HEK293T (cell line): ENCODE measurements at regions not wholly inside any gene's neighbourhood (a gene's known extent, or its start where the extent isn't known, plus 50 kb on each side); places are given as distances from the start of the nearest gene placed in this dataset.

Experiments used
- CTCF ChIA-PET: fragments of 350-600 bp; formaldehyde crosslinking; extraction: SDS; loops from one replicate; lab custom pipeline; 2021; ENCODE audit warnings: antibody characterized with exemption, inconsistent platforms; lab: Yijun Ruan, JAX
- POLR2A ChIA-PET: fragments of 350-600 bp; formaldehyde crosslinking; extraction: SDS; loops from one replicate; lab custom pipeline; 2020; ENCODE audit warnings: antibody characterized with exemption, inconsistent platforms; lab: Yijun Ruan, JAX
- DNase-seq: peaks from one replicate; pipeline ENCODE4 v3.0.0; 2012; ENCODE audit warnings: mixed read lengths; ENCODE audit errors: extremely low spot score
- ARNT ChIP-seq: fragments of 450-650 bp; IDR thresholded peaks from 2 replicates; pipeline ENCODE4 v1.6.1; 2017; ENCODE audit warnings: mild to moderate bottlenecking
- BHLHE40 ChIP-seq: fragments of 450-650 bp; IDR thresholded peaks from 2 replicates; pipeline ENCODE4 v1.6.1; 2016; ENCODE audit warnings: mild to moderate bottlenecking, moderate library complexity, borderline replicate concordance
- CTBP1 ChIP-seq: fragments of 450-650 bp; IDR thresholded peaks from 2 replicates; pipeline ENCODE4 v1.6.1; 2016; ENCODE audit warnings: borderline replicate concordance
- ELF4 ChIP-seq: fragments of 450-650 bp; IDR thresholded peaks from 2 replicates; pipeline ENCODE4 v1.6.1; 2017; ENCODE audit warnings: antibody characterized with exemption
- FOXA1 ChIP-seq: fragments of 450-650 bp; IDR thresholded peaks from 2 replicates; pipeline ENCODE4 v1.6.1; 2016; ENCODE audit warnings: mild to moderate bottlenecking
- FOXK2 ChIP-seq: fragments of 450-650 bp; IDR thresholded peaks from 2 replicates; pipeline ENCODE4 v1.6.1; 2016; ENCODE audit warnings: mild to moderate bottlenecking
- FOXM1 ChIP-seq: fragments of 450-650 bp; IDR thresholded peaks from 2 replicates; pipeline ENCODE4 v1.6.1; 2017; ENCODE audit warnings: mild to moderate bottlenecking, borderline replicate concordance
- HDGF ChIP-seq: fragments of 450-650 bp; IDR thresholded peaks from 2 replicates; pipeline ENCODE4 v1.6.1; 2017; ENCODE audit warnings: antibody characterized with exemption, borderline replicate concordance
- L3MBTL2 ChIP-seq: fragments of 450-650 bp; conservative IDR thresholded peaks from 2 replicates; pipeline ENCODE4 v1.6.1; 2016; ENCODE audit warnings: mild to moderate bottlenecking
- LEF1 ChIP-seq: fragments of 450-650 bp; IDR thresholded peaks from 2 replicates; pipeline ENCODE4 v1.6.1; 2017; ENCODE audit warnings: mild to moderate bottlenecking, borderline replicate concordance
- NFRKB ChIP-seq: fragments of 450-650 bp; IDR thresholded peaks from 2 replicates; pipeline ENCODE4 v1.6.1; 2016; ENCODE audit warnings: mild to moderate bottlenecking, moderate library complexity
- SP1 ChIP-seq: fragments of 450-650 bp; IDR thresholded peaks from 2 replicates; pipeline ENCODE4 v1.6.1; 2017
- SUZ12 ChIP-seq: fragments of 450-650 bp; IDR thresholded peaks from 2 replicates; pipeline ENCODE4 v1.6.1; 2016; ENCODE audit warnings: mild to moderate bottlenecking
- TARDBP ChIP-seq: fragments of 450-650 bp; IDR thresholded peaks from 2 replicates; pipeline ENCODE4 v1.6.1; 2016
- ZNF384 ChIP-seq: fragments of 450-650 bp; IDR thresholded peaks from 2 replicates; pipeline ENCODE4 v1.6.1; 2016
- TF ChIP-seq, protein P1 (sequence below): fragments of 450-650 bp; IDR thresholded peaks from 2 replicates; pipeline ENCODE4 v1.6.1; 2016

- POLR2A ChIA-PET, result no interaction called here
- CTCF ChIA-PET, result no interaction called here
- DNase-seq, result no peak
- TF ChIP-seq TARDBP, result no peak
- TF ChIP-seq ELF4, result no peak
- TF ChIP-seq BHLHE40, result no peak
- TF ChIP-seq, protein P1, sequence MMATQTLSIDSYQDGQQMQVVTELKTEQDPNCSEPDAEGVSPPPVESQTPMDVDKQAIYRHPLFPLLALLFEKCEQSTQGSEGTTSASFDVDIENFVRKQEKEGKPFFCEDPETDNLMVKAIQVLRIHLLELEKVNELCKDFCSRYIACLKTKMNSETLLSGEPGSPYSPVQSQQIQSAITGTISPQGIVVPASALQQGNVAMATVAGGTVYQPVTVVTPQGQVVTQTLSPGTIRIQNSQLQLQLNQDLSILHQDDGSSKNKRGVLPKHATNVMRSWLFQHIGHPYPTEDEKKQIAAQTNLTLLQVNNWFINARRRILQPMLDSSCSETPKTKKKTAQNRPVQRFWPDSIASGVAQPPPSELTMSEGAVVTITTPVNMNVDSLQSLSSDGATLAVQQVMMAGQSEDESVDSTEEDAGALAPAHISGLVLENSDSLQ, result no peak
- no peak for TF ChIP-seq FOXA1
- no peak for TF ChIP-seq HDGF
- no peak for TF ChIP-seq ZNF384
Observed at GRCh38 chr7:22027475-22027874, 81.8 kb upstream of the CDCA7L start.

DNA sequence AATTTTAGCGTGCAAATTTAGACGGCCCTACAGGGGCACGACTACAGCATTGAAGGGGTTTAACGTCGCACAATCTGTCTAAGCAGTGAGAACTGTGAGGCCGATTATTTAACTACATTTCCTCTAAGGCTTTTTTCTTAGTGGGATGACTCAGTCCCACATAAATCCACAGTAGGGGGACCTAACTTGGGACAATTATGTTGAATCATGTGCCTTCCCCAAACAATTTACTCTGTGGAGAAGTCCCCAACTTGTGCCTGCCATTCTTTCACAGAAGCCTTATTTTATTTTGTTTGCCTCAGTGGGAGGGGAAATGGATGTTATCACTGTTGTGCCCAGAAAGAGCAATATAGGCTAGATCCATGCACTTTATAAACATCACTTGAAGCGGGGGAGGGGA lies 80.3 kb upstream of the CDCA7L start:
- no peak for DNase-seq
- TF ChIP-seq LEF1 (no peak), FOXA1 (no peak), ZNF384 (no peak), NFRKB (no peak), L3MBTL2 (no peak), ELF4 (no peak), SP1 (no peak), FOXM1 (no peak), CTBP1 (no peak)
- ChIA-PET POLR2A (no interaction called here), CTCF (no interaction called here)

DNA sequence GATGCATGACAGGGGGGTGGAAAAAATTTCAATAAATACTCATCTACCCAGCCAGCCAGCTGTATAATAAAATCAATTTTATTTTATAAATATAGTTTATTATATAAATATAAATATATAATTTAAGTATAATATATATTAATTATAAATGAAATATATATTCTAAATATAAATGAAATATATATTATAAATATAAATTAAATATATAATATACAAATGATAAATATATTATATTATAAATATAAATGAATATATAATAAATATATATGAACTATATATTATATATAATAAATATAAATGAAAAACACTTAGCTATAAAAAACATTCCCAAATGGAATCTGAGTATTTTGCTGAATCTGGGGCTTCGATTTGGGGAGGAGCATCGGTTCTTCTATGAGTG lies 79.4 kb upstream of the CDCA7L start:
- ChIA-PET CTCF (interaction anchor here (1.0 kb wide), 1 partner anchor 58 kb away, joined by 3 read pairs; no protein-coding TSS in a partner anchor), POLR2A (no interaction called here)
- DNase-seq, result no peak
- no peak for TF ChIP-seq ZNF384
- TF ChIP-seq SP1, result no peak
- no peak for TF ChIP-seq BHLHE40
- no peak for TF ChIP-seq ELF4
- no peak for TF ChIP-seq SUZ12
- no peak for TF ChIP-seq L3MBTL2
- TF ChIP-seq LEF1, result no peak
- TF ChIP-seq FOXA1, result no peak
- no peak for TF ChIP-seq FOXM1
- TF ChIP-seq, protein P1, result no peak
- TF ChIP-seq HDGF, result no peak
- TF ChIP-seq CTBP1, result no peak
- no peak for TF ChIP-seq ARNT

- TF ChIP-seq NFRKB (no peak), SUZ12 (no peak)
- no peak for DNase-seq
- CTCF ChIA-PET, result no interaction called here
- POLR2A ChIA-PET, result no interaction called here
Observed at GRCh38 chr7:22019931-22020330, 74.2 kb upstream of the CDCA7L start.

DNA sequence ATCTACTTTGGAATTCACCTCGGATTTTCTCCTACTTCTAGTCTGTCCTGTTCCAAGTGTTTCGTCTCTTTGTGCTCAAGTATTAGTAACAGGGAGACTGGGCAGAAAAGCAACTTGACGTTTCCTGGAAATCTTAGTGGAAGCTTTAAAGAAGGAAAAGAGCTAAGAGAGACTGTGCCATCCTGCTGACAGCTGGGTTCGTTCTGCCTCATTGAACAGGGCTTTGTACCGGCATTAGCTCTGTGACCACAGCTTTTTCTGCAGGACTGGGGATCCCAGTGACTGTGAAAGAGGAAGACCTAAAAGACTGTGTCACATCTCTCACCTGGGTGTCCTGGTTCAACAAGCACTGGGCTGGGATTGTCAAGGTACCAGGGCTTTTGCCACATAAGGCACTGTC lies 70.8 kb upstream of the CDCA7L start:
- ChIA-PET POLR2A (no interaction called here), CTCF (no interaction called here)
- TF ChIP-seq TARDBP (no peak), SP1 (no peak), ELF4 (no peak), FOXA1 (no peak)
- TF ChIP-seq, protein P1, result no peak
- DNase-seq, result no peak

- TF ChIP-seq ARNT (no peak), TARDBP (no peak), FOXM1 (no peak), L3MBTL2 (no peak), NFRKB (no peak), LEF1 (no peak), BHLHE40 (no peak), FOXK2 (no peak), FOXA1 (no peak), ELF4 (no peak), SUZ12 (no peak)
- no peak for DNase-seq
- ChIA-PET CTCF (interaction anchor here (0.7 kb wide), 1 partner anchor 268 kb away, joined by 3 read pairs; no protein-coding TSS in a partner anchor), POLR2A (interaction anchor here (0.6 kb wide), 1 partner anchor 9 kb away, joined by 3 read pairs; no protein-coding TSS in a partner anchor)
Observed at GRCh38 chr7:22013711-22014110, 68.0 kb upstream of the CDCA7L start.

- CTCF ChIA-PET, result interaction anchor here (0.7 kb wide), 1 partner anchor 12 kb away, joined by 8 read pairs; no protein-coding TSS in a partner anchor
- POLR2A ChIA-PET, result no interaction called here
Observed at GRCh38 chr7:22008683-22009082, 63.0 kb upstream of the CDCA7L start.

More at GRCh38 chr7:22008683-22009082, 63.0 kb upstream of the CDCA7L start:
- TF ChIP-seq SUZ12 (no peak), BHLHE40 (no peak), SP1 (no peak), NFRKB (no peak), LEF1 (no peak), FOXA1 (no peak), TARDBP (no peak), ELF4 (no peak), L3MBTL2 (no peak), CTBP1 (no peak), ARNT (no peak)
- TF ChIP-seq, protein P1, result no peak
- DNase-seq, result no peak
